ENCODE measurements at regions not wholly inside any gene's neighbourhood (a gene's known extent, or its start where the extent isn't known, plus 50 kb on each side); places are given as distances from the start of the nearest gene placed in this dataset.
"Not testable (repeated sequence)": the region's sequence is repeated elsewhere in the genome, so short reads cannot be mapped to it uniquely, and the experiment has no call there.

GRCh38 chr4:62622089-62622488 lies 1422.0 kb downstream of the ADGRL3 start:
- no peaks in the 10 kb centered on the region for H3K9me2 ChIP-seq (replicated peaks; ENCODE audit: control insufficient read depth, low read length)
- H3K4me1 ChIP-seq (ENCODE audit: control insufficient read depth, low read length), result no peaks in the 10 kb centered on the region
- no peaks in the 10 kb centered on the region for H3K79me2 ChIP-seq (ENCODE audit: control insufficient read depth, low read length)
- H3K4me2 ChIP-seq (ENCODE audit: low read length), result no peak overlapping the region
- H3K27ac ChIP-seq (ENCODE audit: low read depth, low read length), result no peak overlapping the region
- no peaks in the 10 kb centered on the region for H3F3A ChIP-seq (ENCODE audit: control insufficient read depth, insufficient read depth)
- H4K20me1 ChIP-seq (ENCODE audit: control insufficient read depth, insufficient read depth, low read depth, low read length), result no peaks in the 10 kb centered on the region
- H3K27me3 ChIP-seq (ENCODE audit: control insufficient read depth, low read length), result no peaks in the 10 kb centered on the region
- H3K36me3 ChIP-seq (ENCODE audit: control insufficient read depth, low read length), result no peaks in the 10 kb centered on the region
- no peaks in the 10 kb centered on the region for H3K9me3 ChIP-seq (ENCODE audit: control insufficient read depth, insufficient read depth, low read length)
- TF ChIP-seq CTCF (IDR thresholded peaks at IDR 0.05; ENCODE audit: low read depth, low read length, poor library complexity, severe bottlenecking) (no peak), EZH2phosphoT487 (IDR thresholded peaks at IDR 0.05; ENCODE audit: borderline replicate concordance, low read length) (no peak)
- no peak overlapping the region for H3K4me3 ChIP-seq (ENCODE audit: low read length)

GRCh38 chr4:62619971-62620370 lies 1419.8 kb downstream of the ADGRL3 start:
- Histone ChIP-seq H4K20me1 (ENCODE audit: control insufficient read depth, insufficient read depth, low read depth, low read length) (no peaks in the 10 kb centered on the region), H3K27me3 (ENCODE audit: control insufficient read depth, low read length) (no peaks in the 10 kb centered on the region), H3K4me3 (ENCODE audit: low read length) (no peak overlapping the region), H3K79me2 (ENCODE audit: control insufficient read depth, low read length) (no peaks in the 10 kb centered on the region), H3K36me3 (ENCODE audit: control insufficient read depth, low read length) (no peaks in the 10 kb centered on the region), H3K4me1 (ENCODE audit: control insufficient read depth, low read length) (no peaks in the 10 kb centered on the region), H3K4me2 (ENCODE audit: low read length) (no peak overlapping the region), H3K9me2 (replicated peaks; ENCODE audit: control insufficient read depth, low read length) (no peaks in the 10 kb centered on the region), H3K9me3 (ENCODE audit: control insufficient read depth, insufficient read depth, low read length) (no peaks in the 10 kb centered on the region), H3K27ac (ENCODE audit: low read depth, low read length) (no peak overlapping the region), H3F3A (ENCODE audit: control insufficient read depth, insufficient read depth) (no peaks in the 10 kb centered on the region)
- no peak for TF ChIP-seq EZH2phosphoT487 (IDR thresholded peaks at IDR 0.05; ENCODE audit: borderline replicate concordance, low read length)
- TF ChIP-seq CTCF (IDR thresholded peaks at IDR 0.05; ENCODE audit: low read depth, low read length, poor library complexity, severe bottlenecking), result no peak

- Histone ChIP-seq H3K27me3 (ENCODE audit: control insufficient read depth, low read length) (no peaks in the 10 kb centered on the region), H3K36me3 (ENCODE audit: control insufficient read depth, low read length) (no peaks in the 10 kb centered on the region), H3K9me3 (ENCODE audit: control insufficient read depth, insufficient read depth, low read length) (no peaks in the 10 kb centered on the region), H3K4me3 (ENCODE audit: low read length) (no peak overlapping the region), H3F3A (ENCODE audit: control insufficient read depth, insufficient read depth) (no peaks in the 10 kb centered on the region), H3K9me2 (replicated peaks; ENCODE audit: control insufficient read depth, low read length) (no peaks in the 10 kb centered on the region), H4K20me1 (ENCODE audit: control insufficient read depth, insufficient read depth, low read depth, low read length) (no peaks in the 10 kb centered on the region), H3K27ac (ENCODE audit: low read depth, low read length) (no peak overlapping the region), H3K79me2 (ENCODE audit: control insufficient read depth, low read length) (no peaks in the 10 kb centered on the region), H3K4me1 (ENCODE audit: control insufficient read depth, low read length) (no peaks in the 10 kb centered on the region), H3K4me2 (ENCODE audit: low read length) (no peak overlapping the region)
- TF ChIP-seq CTCF (IDR thresholded peaks at IDR 0.05; ENCODE audit: low read depth, low read length, poor library complexity, severe bottlenecking) (no peak), EZH2phosphoT487 (IDR thresholded peaks at IDR 0.05; ENCODE audit: borderline replicate concordance, low read length) (no peak)
Observed at GRCh38 chr4:62618042-62618441, 1417.9 kb downstream of the ADGRL3 start.

- Histone ChIP-seq H3K36me3 (ENCODE audit: control insufficient read depth, low read length) (no peaks in the 10 kb centered on the region), H3K79me2 (ENCODE audit: control insufficient read depth, low read length) (no peaks in the 10 kb centered on the region), H3K27ac (ENCODE audit: low read depth, low read length) (no peak overlapping the region), H3K4me3 (ENCODE audit: low read length) (no peak overlapping the region), H3F3A (ENCODE audit: control insufficient read depth, insufficient read depth) (no peaks in the 10 kb centered on the region), H4K20me1 (ENCODE audit: control insufficient read depth, insufficient read depth, low read depth, low read length) (no peaks in the 10 kb centered on the region), H3K4me1 (ENCODE audit: control insufficient read depth, low read length) (no peaks in the 10 kb centered on the region), H3K9me3 (ENCODE audit: control insufficient read depth, insufficient read depth, low read length) (no peaks in the 10 kb centered on the region), H3K9me2 (replicated peaks; ENCODE audit: control insufficient read depth, low read length) (no peaks in the 10 kb centered on the region), H3K4me2 (ENCODE audit: low read length) (no peak overlapping the region), H3K27me3 (ENCODE audit: control insufficient read depth, low read length) (no peaks in the 10 kb centered on the region)
- TF ChIP-seq CTCF (IDR thresholded peaks at IDR 0.05; ENCODE audit: low read depth, low read length, poor library complexity, severe bottlenecking) (no peak), EZH2phosphoT487 (IDR thresholded peaks at IDR 0.05; ENCODE audit: borderline replicate concordance, low read length) (no peak)
Observed at GRCh38 chr4:62601737-62602136, 1401.6 kb downstream of the ADGRL3 start.

GRCh38 chr4:62595265-62595664 lies 1395.1 kb downstream of the ADGRL3 start:
- not testable (repeated sequence) for H3K4me2 ChIP-seq (ENCODE audit: low read length); H3K79me2 ChIP-seq (ENCODE audit: control insufficient read depth, low read length)

More at GRCh38 chr4:62595265-62595664, 1395.1 kb downstream of the ADGRL3 start:
- H3K27ac ChIP-seq (ENCODE audit: low read depth, low read length); H3K9me2 ChIP-seq (replicated peaks; ENCODE audit: control insufficient read depth, low read length); H3K4me3 ChIP-seq (ENCODE audit: low read length); H3F3A ChIP-seq (ENCODE audit: control insufficient read depth, insufficient read depth); H3K27me3 ChIP-seq (ENCODE audit: control insufficient read depth, low read length); H4K20me1 ChIP-seq (ENCODE audit: control insufficient read depth, insufficient read depth, low read depth, low read length); H3K9me3 ChIP-seq (ENCODE audit: control insufficient read depth, insufficient read depth, low read length); H3K4me1 ChIP-seq (ENCODE audit: control insufficient read depth, low read length); H3K36me3 ChIP-seq (ENCODE audit: control insufficient read depth, low read length): not testable (repeated sequence)

All from DOHH2 (cell line).